IMR-90 (cell line): ENCODE measurements at regions not wholly inside any gene's neighbourhood (a gene's known extent, or its start where the extent isn't known, plus 50 kb on each side); places are given as distances from the start of the nearest gene placed in this dataset.
A peak's percentile ranks its signal among the peaks of the same experiment; 100 is the strongest.

ENCODE experiments used
- ATAC-seq: fragments of 200-7000 bp; cut with Tn5 transposase; 2 replicates; pipeline ENCODE4 v1.9.1; 2020; ENCODE audit warnings: low read depth, mild to moderate bottlenecking, moderate library complexity
- BruUV-seq: library from RNA; stranded (reverse); fragments of 400-500 nt; replicated peaks from 2 replicates; lab custom pipeline; 2021; lab: Mats Ljungman, UMichigan
- CTCF ChIA-PET: fragments of 300-600 bp; formaldehyde crosslinking; extraction: SDS; loops from one replicate; lab custom pipeline; 2021; ENCODE audit warnings: antibody characterized with exemption; lab: Yijun Ruan, JAX
- POLR2A ChIA-PET: fragments of 300-600 bp; sonication (Branson Sonifier 250); formaldehyde crosslinking; loops from one replicate; lab custom pipeline; 2022; ENCODE audit warnings: antibody characterized with exemption; ENCODE audit not compliant: unreplicated experiment; lab: Charles Lee
- DNase-seq: peaks from one replicate; pipeline ENCODE4 v3.0.0; 2013
- H2AFZ ChIP-seq: replicated peaks from 2 replicates; pipeline ENCODE3; 2013; ENCODE audit warnings: low read length, mild to moderate bottlenecking; ENCODE audit not compliant: poor library complexity
- H2AK5ac ChIP-seq: 2 replicates; pipeline ENCODE4 v1.6.1; 2013; ENCODE audit warnings: low read depth, low read length, inconsistent platforms
- H2AK9ac ChIP-seq: replicated peaks from 2 replicates; pipeline ENCODE3; 2013; ENCODE audit warnings: mild to moderate bottlenecking, low read depth, low read length, moderate library complexity; ENCODE audit not compliant: poor library complexity
- H2BK120ac ChIP-seq: 2 replicates; pipeline ENCODE4 v1.6.1; 2013; ENCODE audit warnings: low read depth, low read length, inconsistent platforms
- H2BK15ac ChIP-seq: 3 replicates; pipeline ENCODE4 v1.6.1; 2013; ENCODE audit warnings: low read depth, low read length, inconsistent platforms
- H2BK20ac ChIP-seq: 2 replicates; pipeline ENCODE4 v1.6.1; 2013; ENCODE audit warnings: low read depth, mild to moderate bottlenecking, inconsistent platforms, low read length, moderate library complexity
- H2BK5ac ChIP-seq: 2 replicates; pipeline ENCODE4 v1.6.1; 2013; ENCODE audit warnings: mild to moderate bottlenecking, low read depth, low read length, inconsistent platforms; ENCODE audit not compliant: poor library complexity, severe bottlenecking
- H3K14ac ChIP-seq: replicated peaks from 2 replicates; pipeline ENCODE4 v1.6.1; 2013; ENCODE audit warnings: low read depth, low read length, inconsistent platforms
- H3K18ac ChIP-seq: 2 replicates; pipeline ENCODE4 v1.6.1; 2013; ENCODE audit warnings: low read depth, low read length, control low read depth
- H3K23ac ChIP-seq: 2 replicates; pipeline ENCODE4 v1.6.1; 2013; ENCODE audit warnings: low read depth, low read length, inconsistent platforms
- H3K27ac ChIP-seq: 2 replicates; pipeline ENCODE4 v1.5.1; 2013; ENCODE audit warnings: mild to moderate bottlenecking, control low read depth, low read length; ENCODE audit not compliant: insufficient read depth
- H3K27me3 ChIP-seq: 2 replicates; pipeline ENCODE4 v1.6.1; 2013; ENCODE audit warnings: low read length; ENCODE audit not compliant: control insufficient read depth, insufficient read depth
- H3K36me3 ChIP-seq: 2 replicates; pipeline ENCODE4 v1.6.1; 2013; ENCODE audit warnings: low read length, mixed read lengths; ENCODE audit not compliant: control insufficient read depth, insufficient read depth
- H3K4ac ChIP-seq: 2 replicates; pipeline ENCODE4 v1.6.1; 2013; ENCODE audit warnings: low read depth, low read length, inconsistent platforms
- H3K4me1 ChIP-seq: 2 replicates; pipeline ENCODE4 v1.6.1; 2013; ENCODE audit warnings: low read length, mixed read lengths; ENCODE audit not compliant: control insufficient read depth, insufficient read depth
- H3K4me2 ChIP-seq: 2 replicates; pipeline ENCODE4 v1.6.1; 2013; ENCODE audit warnings: low read depth, mild to moderate bottlenecking, control low read depth, low read length, moderate library complexity
- H3K4me3 ChIP-seq: 2 replicates; pipeline ENCODE4 v1.5.1; 2013; ENCODE audit warnings: low read depth, mild to moderate bottlenecking, control low read depth, low read length, moderate library complexity; ENCODE audit not compliant: insufficient read depth
- H3K56ac ChIP-seq: 2 replicates; pipeline ENCODE4 v1.6.1; 2013; ENCODE audit warnings: low read length, inconsistent platforms; ENCODE audit not compliant: insufficient read depth; ENCODE audit errors: extremely low read depth
- H3K79me1 ChIP-seq, 2 experiments: 2 replicates each; pipeline ENCODE4 v1.6.1; 2013; ENCODE audit warnings: low read length in 2 of 2, inconsistent platforms in 1 of 2, low read depth in 1 of 2
- H3K9ac ChIP-seq: 2 replicates; pipeline ENCODE4 v1.6.1; 2013; ENCODE audit warnings: low read depth, low read length, control low read depth
- H3K9me1 ChIP-seq: 2 replicates; pipeline ENCODE4 v1.6.1; 2013; ENCODE audit warnings: low read length, inconsistent platforms; ENCODE audit not compliant: insufficient read depth
- H3K9me3 ChIP-seq: 2 replicates; pipeline ENCODE4 v1.6.1; 2013; ENCODE audit warnings: low read length; ENCODE audit not compliant: control insufficient read depth, insufficient read depth
- H4K20me1 ChIP-seq: 2 replicates; pipeline ENCODE4 v1.6.1; 2013; ENCODE audit warnings: low read length, inconsistent platforms; ENCODE audit not compliant: insufficient read depth
- H4K5ac ChIP-seq: 2 replicates; pipeline ENCODE4 v1.6.1; 2013; ENCODE audit warnings: mild to moderate bottlenecking, low read depth, low read length, control low read depth
- H4K8ac ChIP-seq, 2 experiments: 2 replicates each; pipeline ENCODE4 v1.6.1; 2013; ENCODE audit warnings: low read depth in 2 of 2, low read length in 2 of 2, control low read depth in 1 of 2, inconsistent platforms in 1 of 2
- H4K91ac ChIP-seq: 2 replicates; pipeline ENCODE4 v1.6.1; 2013; ENCODE audit warnings: low read depth, low read length, inconsistent platforms; ENCODE audit not compliant: insufficient read depth
- CEBPB ChIP-seq: IDR thresholded peaks from 2 replicates; pipeline ENCODE4 v1.6.1; 2012; ENCODE audit warnings: low read depth, low read length, improper control_type of control experiment
- CHD1 ChIP-seq: IDR thresholded peaks from 2 replicates; pipeline ENCODE4 v1.6.1; 2012; ENCODE audit warnings: low read depth, low read length, improper control_type of control experiment
- MAFK ChIP-seq: IDR thresholded peaks from 2 replicates; pipeline ENCODE4 v1.6.1; 2012; ENCODE audit warnings: low read depth, low read length, improper control_type of control experiment
- MAZ ChIP-seq: IDR thresholded peaks from 2 replicates; pipeline ENCODE4 v1.6.1; 2012; ENCODE audit warnings: low read depth, mild to moderate bottlenecking, low read length, improper control_type of control experiment, moderate library complexity, borderline replicate concordance
- NFE2L2 ChIP-seq: fragments of 150-350 bp; IDR thresholded peaks from 2 replicates; pipeline ENCODE4 v1.6.1; 2016; ENCODE audit warnings: low read depth, mild to moderate bottlenecking, low read length
- POLR2A ChIP-seq: IDR thresholded peaks from 2 replicates; pipeline ENCODE4 v1.6.1; 2012; ENCODE audit warnings: mild to moderate bottlenecking, low read depth, low read length
- RAD21 ChIP-seq: IDR thresholded peaks from 2 replicates; pipeline ENCODE4 v1.6.1; 2012; ENCODE audit warnings: low read length, improper control_type of control experiment
- RCOR1 ChIP-seq: IDR thresholded peaks from 2 replicates; pipeline ENCODE4 v1.6.1; 2012; ENCODE audit warnings: mild to moderate bottlenecking, low read length, improper control_type of control experiment; ENCODE audit not compliant: insufficient replicate concordance
- RFX5 ChIP-seq: IDR thresholded peaks from 2 replicates; pipeline ENCODE4 v1.8.0; 2012; ENCODE audit warnings: low read depth, mild to moderate bottlenecking, low read length, moderate library complexity
- SMC3 ChIP-seq: fragments of 150-350 bp; IDR thresholded peaks from 2 replicates; pipeline ENCODE4 v1.6.1; 2016; ENCODE audit warnings: low read depth, mild to moderate bottlenecking, antibody characterized with exemption, low read length, moderate library complexity
- WGBS, 2 experiments: methylation state at CpG; one replicate each; pipeline versions ENCODE4 v1.1.5 to v1.1.7; 2013; ENCODE audit warnings: missing lambda C conversion rate in 2 of 2; ENCODE audit not compliant: insufficient read length in 1 of 2; ENCODE audit errors: extremely low coverage in 2 of 2; 5-methylcytosine and 5-hydroxymethylcytosine counted together
- dilution Hi-C: fragments of 300-500 bp; cut with HindIII; formaldehyde crosslinking; loops from one replicate; pipeline ENCODE4 v1.14.3; 2018; ENCODE audit warnings: low sequenced_read_pairs; ENCODE audit not compliant: unreplicated experiment
- in situ Hi-C: fragments of 300-500 bp; cut with MboI; formaldehyde crosslinking; loops from 3 replicates; pipeline ENCODE4 v1.14.3; 2019; ENCODE audit warnings: low sequenced_read_pairs, inconsistent platforms, mixed read lengths
- intact Hi-C: fragments of 100-400 bp; cut with micrococcal nuclease; formaldehyde crosslinking; loops from 2 replicates; pipeline ENCODE4 v1.10.0; 2022
- TF ChIP-seq, protein P1 (sequence below): fragments of 150-350 bp; IDR thresholded peaks from 2 replicates; pipeline ENCODE4 v1.6.1; 2017; ENCODE audit warnings: mild to moderate bottlenecking, antibody characterized with exemption, low read length, low read depth

DNA sequence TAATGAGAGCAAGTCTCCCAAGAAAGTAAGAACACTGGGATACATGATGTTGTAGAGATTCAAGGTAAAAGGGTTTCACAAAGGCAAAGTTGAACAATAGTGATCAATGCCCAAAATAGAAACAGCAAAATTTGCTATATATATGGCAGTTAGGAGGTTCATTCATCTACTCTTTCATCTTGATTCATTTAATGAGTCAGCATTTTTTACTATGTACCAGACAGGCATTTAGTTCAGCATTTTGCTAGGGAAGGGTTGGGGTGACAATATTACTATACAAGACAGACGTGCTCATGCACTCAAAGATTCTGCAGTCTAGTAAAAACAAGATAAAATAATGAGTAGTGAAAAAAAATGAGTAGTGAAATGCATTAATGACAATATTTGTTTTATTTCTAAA lies 264.9 kb upstream of the LMO3 start:
- no peak for DNase-seq
- H2BK120ac ChIP-seq, result no peak overlapping the region
- no peak overlapping the region for H2BK5ac ChIP-seq
- no peak for TF ChIP-seq SMC3
- TF ChIP-seq RCOR1, result no peak
- TF ChIP-seq MAFK, result peak; percentile 93
- no peak for TF ChIP-seq CHD1
- no peak for TF ChIP-seq RFX5
- TF ChIP-seq POLR2A, result no peak
- no peak for TF ChIP-seq MAZ
- no peak for TF ChIP-seq CEBPB
- TF ChIP-seq NFE2L2, result peak; percentile 59
- TF ChIP-seq, protein P1, sequence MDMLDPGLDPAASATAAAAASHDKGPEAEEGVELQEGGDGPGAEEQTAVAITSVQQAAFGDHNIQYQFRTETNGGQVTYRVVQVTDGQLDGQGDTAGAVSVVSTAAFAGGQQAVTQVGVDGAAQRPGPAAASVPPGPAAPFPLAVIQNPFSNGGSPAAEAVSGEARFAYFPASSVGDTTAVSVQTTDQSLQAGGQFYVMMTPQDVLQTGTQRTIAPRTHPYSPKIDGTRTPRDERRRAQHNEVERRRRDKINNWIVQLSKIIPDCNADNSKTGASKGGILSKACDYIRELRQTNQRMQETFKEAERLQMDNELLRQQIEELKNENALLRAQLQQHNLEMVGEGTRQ, result no peak
- no peak for TF ChIP-seq RAD21
- no peak overlapping the region for H3K4me3 ChIP-seq
- no peak overlapping the region for H4K8ac ChIP-seq
- no peaks in the 10 kb centered on the region for H3K36me3 ChIP-seq
- no peak overlapping the region for H4K91ac ChIP-seq
- dilution Hi-C loops (no loop called here), intact Hi-C loops (no loop called here), in situ Hi-C loops (no loop called here)
- no peak overlapping the region for H3K14ac ChIP-seq
- no peak overlapping the region for H2BK20ac ChIP-seq
- no peak overlapping the region for H2AK9ac ChIP-seq
- H4K5ac ChIP-seq, result no peak overlapping the region
- no peak overlapping the region for H3K4me2 ChIP-seq
- POLR2A ChIA-PET, result no interaction called here
- no peak overlapping the region for H3K18ac ChIP-seq
- no peak overlapping the region for H3K9ac ChIP-seq
- no peak overlapping the region for H2BK15ac ChIP-seq
- CTCF ChIA-PET, result no interaction called here
- H3K27me3 ChIP-seq, result no peaks in the 10 kb centered on the region
- peaks cover 4% of the 10 kb centered on the region; the same call in 1 of the 2 replicates for H3K9me3 ChIP-seq
- no peak overlapping the region for H2AK5ac ChIP-seq
- WGBS, 2 experiments, result no CpG with 5 or more reads among the region's 1 CpG
- no TSS peak for BruUV-seq
- H4K20me1 ChIP-seq, result no peaks in the 10 kb centered on the region
- H3K4me1 ChIP-seq, result no peaks in the 10 kb centered on the region
- H3K9me1 ChIP-seq, result no peaks in the 10 kb centered on the region
- H3K23ac ChIP-seq, result no peak overlapping the region
- no peak overlapping the region for H3K27ac ChIP-seq
- H3K56ac ChIP-seq, result no peak overlapping the region
- no peak overlapping the region for H3K4ac ChIP-seq
- no peak overlapping the region for H2AFZ ChIP-seq
- no peaks in the 10 kb centered on the region for H3K79me1 ChIP-seq
- ATAC-seq, result no peak
